GM12878 (cell line): ENCODE measurements at regions not wholly inside any gene's neighbourhood (a gene's known extent, or its start where the extent isn't known, plus 50 kb on each side); places are given as distances from the start of the nearest gene placed in this dataset.

Experiments used
- ATAC-seq: fragments of 200-7000 bp; cut with Tn5 transposase; 3 replicates; pipeline ENCODE4 v1.9.1; 2020; ENCODE audit warnings: mild to moderate bottlenecking, moderate library complexity
- BruUV-seq: library from RNA; stranded (reverse); fragments of 400-500 nt; replicated peaks from 2 replicates; lab custom pipeline; 2021; lab: Mats Ljungman, UMichigan
- CTCF ChIA-PET: fragments of 300-600 bp; sonication (Branson Sonifier 250); formaldehyde crosslinking; extraction: SDS; loops from one replicate; lab custom pipeline; 2021; ENCODE audit warnings: inconsistent platforms; lab: Yijun Ruan, JAX
- POLR2A ChIA-PET: fragments of 350-600 bp; formaldehyde crosslinking; extraction: SDS; loops from one replicate; lab custom pipeline; 2021; ENCODE audit warnings: inconsistent platforms; lab: Charles Lee
- RAD21 ChIA-PET: fragments of 300-600 bp; sonication (Branson Sonifier 250); formaldehyde crosslinking; loops from one replicate; lab custom pipeline; 2023; ENCODE audit warnings: antibody characterized with exemption; ENCODE audit not compliant: unreplicated experiment; lab: Charles Lee
- SMC1A ChIA-PET: fragments of 300-600 bp; sonication (Branson Sonifier 250); formaldehyde crosslinking; loops from one replicate; lab custom pipeline; 2023; ENCODE audit not compliant: unreplicated experiment, uncharacterized antibody; lab: Charles Lee
- DNase-seq: peaks from one replicate; pipeline ENCODE4 v3.0.0-alpha.2; 2011; ENCODE audit warnings: low read depth, low spot score
- FAIRE-seq: peaks from 3 replicates; lab custom pipeline; 2011; peaks lifted over from hg19 to GRCh38; lab: Jason Lieb, UNC
- H2AFZ ChIP-seq: 2 replicates; pipeline ENCODE4 v1.6.0; 2011; ENCODE audit warnings: low read depth, low read length, control low read depth; ENCODE audit not compliant: control insufficient read depth
- H3K27ac ChIP-seq: 2 replicates; pipeline ENCODE4 v1.5.1; 2011; ENCODE audit warnings: control low read depth; ENCODE audit not compliant: control insufficient read depth, insufficient read depth
- H3K27me3 ChIP-seq, 2 experiments: replicated peaks in 1 of 2; 2 replicates each; pipeline versions ENCODE4 v1.6.0 to v1.6.1; 2011; ENCODE audit warnings: low read length in 1 of 2; ENCODE audit not compliant: control insufficient read depth in 2 of 2, insufficient read depth in 2 of 2
- H3K36me3 ChIP-seq, 2 experiments: 2 replicates each; pipeline ENCODE4 v1.5.1; 2011; ENCODE audit warnings: low read length in 1 of 2; ENCODE audit not compliant: control insufficient read depth in 2 of 2, insufficient read depth in 2 of 2
- H3K4me1 ChIP-seq: 2 replicates; pipeline ENCODE4 v1.6.1; 2011; ENCODE audit warnings: mild to moderate bottlenecking, low read length, moderate library complexity, mixed read lengths; ENCODE audit not compliant: control insufficient read depth, insufficient read depth
- H3K4me2 ChIP-seq: 2 replicates; pipeline ENCODE4 v1.6.0; 2011; ENCODE audit warnings: control low read depth; ENCODE audit not compliant: control insufficient read depth, insufficient read depth
- H3K4me3 ChIP-seq: fragments of 200-600 bp; sonication (generic); 2 replicates; pipeline ENCODE4 v1.5.1; 2016
- H3K79me2 ChIP-seq: 2 replicates; pipeline ENCODE4 v1.6.0; 2011; ENCODE audit warnings: low read length; ENCODE audit not compliant: control insufficient read depth, insufficient read depth
- H3K9ac ChIP-seq: 2 replicates; pipeline ENCODE4 v1.8.0; 2011; ENCODE audit warnings: low read length, control low read depth, mixed read lengths; ENCODE audit not compliant: control insufficient read depth, insufficient read depth
- H3K9me3 ChIP-seq: replicated peaks from 3 replicates; pipeline ENCODE4 v1.5.1; 2011; ENCODE audit warnings: mild to moderate bottlenecking, low read length; ENCODE audit not compliant: control insufficient read depth, insufficient read depth
- H4K20me1 ChIP-seq: 2 replicates; pipeline ENCODE4 v1.6.0; 2011; ENCODE audit not compliant: control insufficient read depth, insufficient read depth
- CHD4 ChIP-seq: fragments of 200-600 bp; sonication (generic); IDR thresholded peaks from 2 replicates; pipeline ENCODE4 v1.6.1; 2016; ENCODE audit warnings: mild to moderate bottlenecking
- CREB1 ChIP-seq: IDR thresholded peaks from 2 replicates; pipeline ENCODE4 v1.6.1; 2012; ENCODE audit warnings: low read depth, mild to moderate bottlenecking, inconsistent platforms
- KAT2A ChIP-seq: conservative IDR thresholded peaks from 2 replicates; pipeline ENCODE4 v1.6.1; 2011; ENCODE audit warnings: low read depth, low read length; ENCODE audit not compliant: control insufficient read depth
- PAX8 ChIP-seq: fragments of 450-650 bp; IDR thresholded peaks from 2 replicates; pipeline ENCODE4 v1.6.1; 2017; ENCODE audit warnings: mild to moderate bottlenecking, moderate library complexity
- POLR2AphosphoS5 ChIP-seq: IDR thresholded peaks from 2 replicates; pipeline ENCODE4 v1.6.1; 2011; ENCODE audit warnings: mild to moderate bottlenecking, low read length, inconsistent platforms
- POU2F2 ChIP-seq: IDR thresholded peaks from 3 replicates; pipeline ENCODE4 v1.6.1; 2011; ENCODE audit warnings: low read depth, mild to moderate bottlenecking, low read length, borderline replicate concordance
- RAD51 ChIP-seq: fragments of 450-650 bp; IDR thresholded peaks from 2 replicates; pipeline ENCODE4 v1.6.1; 2016; ENCODE audit warnings: moderate library complexity, mild to moderate bottlenecking, inconsistent platforms
- RFX5 ChIP-seq: IDR thresholded peaks from 2 replicates; pipeline ENCODE4 v1.6.1; 2011; ENCODE audit warnings: low read depth, low read length, improper control_type of control experiment
- TAF1 ChIP-seq: IDR thresholded peaks from 2 replicates; pipeline ENCODE4 v1.6.1; 2011; ENCODE audit warnings: mild to moderate bottlenecking, low read depth, low read length, borderline replicate concordance
- TBL1XR1 ChIP-seq: IDR thresholded peaks from 2 replicates; pipeline ENCODE4 v1.6.1; 2012; ENCODE audit warnings: low read depth, low read length, improper control_type of control experiment
- YY1 ChIP-seq: IDR thresholded peaks from 2 replicates; pipeline ENCODE4 v1.6.1; 2011; ENCODE audit warnings: low read depth, mild to moderate bottlenecking, low read length
- ZNF207 ChIP-seq: fragments of 450-650 bp; IDR thresholded peaks from 2 replicates; pipeline ENCODE4 v1.6.1; 2014; ENCODE audit warnings: antibody characterized with exemption, mild to moderate bottlenecking, borderline replicate concordance
- ZNF274 ChIP-seq: IDR thresholded peaks from one replicate; pipeline ENCODE4 v1.8.0; 2011; ENCODE audit not compliant: insufficient read length, insufficient read depth
- ZNF687 ChIP-seq: fragments of 450-650 bp; IDR thresholded peaks from 2 replicates; pipeline ENCODE4 v1.6.1; 2017; ENCODE audit warnings: mild to moderate bottlenecking, moderate library complexity
- ZSCAN29 ChIP-seq: fragments of 450-650 bp; IDR thresholded peaks from 2 replicates; pipeline ENCODE4 v1.6.1; 2017; ENCODE audit warnings: mild to moderate bottlenecking, moderate library complexity
- in situ Hi-C: fragments of 300-500 bp; cut with MboI; formaldehyde crosslinking; loops from 9 replicates; pipeline ENCODE4 v1.14.3; 2018; ENCODE audit warnings: mixed read lengths
- intact Hi-C: fragments of 100-400 bp; cut with micrococcal nuclease; formaldehyde crosslinking; loops from one replicate; pipeline ENCODE4 v1.14.2; 2022; ENCODE audit not compliant: unreplicated experiment
- TF ChIP-seq, protein P1 (sequence below): fragments of 450-650 bp; IDR thresholded peaks from 2 replicates; pipeline ENCODE4 v1.6.1; 2018; ENCODE audit warnings: borderline replicate concordance, mild to moderate bottlenecking; ENCODE audit not compliant: partially characterized antibody
- TF ChIP-seq, protein P2 (sequence below): IDR thresholded peaks from 2 replicates; pipeline ENCODE4 v1.6.1; 2011; ENCODE audit warnings: low read depth, low read length, improper control_type of control experiment, borderline replicate concordance

DNA sequence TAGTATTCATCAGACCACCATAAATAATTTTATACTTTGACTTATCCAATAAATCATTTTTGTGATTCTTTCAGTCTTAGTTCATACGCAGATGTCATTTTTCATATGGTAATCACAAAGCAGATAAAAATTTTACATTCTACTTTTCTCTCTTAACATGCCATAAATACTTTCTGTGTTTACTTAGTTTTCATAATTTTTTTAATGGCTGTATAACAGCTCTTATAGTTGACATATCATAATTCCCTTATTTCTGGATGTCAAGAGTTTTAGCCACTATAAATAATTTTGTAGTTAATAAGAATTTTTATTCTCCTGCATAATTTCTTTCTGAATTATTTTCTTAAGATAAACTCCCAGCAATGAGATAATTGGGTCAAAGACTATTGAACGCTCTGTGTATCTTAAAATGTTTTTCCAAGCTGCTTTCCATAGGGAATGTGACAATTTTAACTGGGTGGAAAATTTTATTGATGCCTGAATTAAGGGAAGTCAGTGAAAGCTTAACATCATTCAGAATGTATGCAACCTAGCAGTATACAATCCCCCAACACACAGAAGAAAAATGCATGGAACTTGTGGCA, 702.7 kb downstream of the EPM2A start (continued):
- no peak for TF ChIP-seq ZNF274
- no peak for TF ChIP-seq ZSCAN29
- TF ChIP-seq, protein P1, sequence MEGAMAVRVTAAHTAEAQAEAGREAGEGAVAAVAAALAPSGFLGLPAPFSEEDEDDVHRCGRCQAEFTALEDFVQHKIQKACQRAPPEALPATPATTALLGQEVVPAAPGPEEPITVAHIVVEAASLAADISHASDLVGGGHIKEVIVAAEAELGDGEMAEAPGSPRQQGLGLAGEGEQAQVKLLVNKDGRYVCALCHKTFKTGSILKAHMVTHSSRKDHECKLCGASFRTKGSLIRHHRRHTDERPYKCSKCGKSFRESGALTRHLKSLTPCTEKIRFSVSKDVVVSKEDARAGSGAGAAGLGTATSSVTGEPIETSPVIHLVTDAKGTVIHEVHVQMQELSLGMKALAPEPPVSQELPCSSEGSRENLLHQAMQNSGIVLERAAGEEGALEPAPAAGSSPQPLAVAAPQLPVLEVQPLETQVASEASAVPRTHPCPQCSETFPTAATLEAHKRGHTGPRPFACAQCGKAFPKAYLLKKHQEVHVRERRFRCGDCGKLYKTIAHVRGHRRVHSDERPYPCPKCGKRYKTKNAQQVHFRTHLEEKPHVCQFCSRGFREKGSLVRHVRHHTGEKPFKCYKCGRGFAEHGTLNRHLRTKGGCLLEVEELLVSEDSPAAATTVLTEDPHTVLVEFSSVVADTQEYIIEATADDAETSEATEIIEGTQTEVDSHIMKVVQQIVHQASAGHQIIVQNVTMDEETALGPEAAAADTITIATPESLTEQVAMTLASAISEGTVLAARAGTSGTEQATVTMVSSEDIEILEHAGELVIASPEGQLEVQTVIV = no peak
- no peak for TF ChIP-seq CHD4
- TF ChIP-seq RAD51 = no peak
- no peak for TF ChIP-seq POLR2AphosphoS5
- no peak for TF ChIP-seq YY1

DNA sequence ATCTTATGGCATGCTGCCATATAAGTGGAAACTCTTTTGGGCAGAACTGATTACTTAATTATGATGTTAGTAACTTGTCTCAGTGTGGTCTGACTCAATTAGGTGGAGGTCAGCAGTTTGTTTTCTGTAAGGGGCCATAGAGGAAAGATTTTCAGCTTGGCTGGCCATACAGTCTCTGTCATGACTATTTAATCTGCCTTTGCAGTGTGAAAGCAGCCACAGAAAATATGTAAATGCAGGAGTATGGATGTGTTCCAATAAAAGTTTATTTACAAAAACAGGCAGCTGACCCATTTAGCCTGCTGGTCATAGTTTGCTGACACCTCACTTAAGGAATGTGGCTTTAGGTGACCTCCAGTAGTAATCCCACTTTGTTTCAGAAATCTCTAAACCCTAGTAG, 700.7 kb downstream of the EPM2A start:
- TF ChIP-seq CREB1 (no peak), RFX5 (no peak), TAF1 (no peak), PAX8 (no peak), KAT2A (no peak), ZNF687 (no peak), ZNF207 (no peak), TBL1XR1 (no peak), POLR2AphosphoS5 (no peak), POU2F2 (no peak)
- TF ChIP-seq, protein P2, sequence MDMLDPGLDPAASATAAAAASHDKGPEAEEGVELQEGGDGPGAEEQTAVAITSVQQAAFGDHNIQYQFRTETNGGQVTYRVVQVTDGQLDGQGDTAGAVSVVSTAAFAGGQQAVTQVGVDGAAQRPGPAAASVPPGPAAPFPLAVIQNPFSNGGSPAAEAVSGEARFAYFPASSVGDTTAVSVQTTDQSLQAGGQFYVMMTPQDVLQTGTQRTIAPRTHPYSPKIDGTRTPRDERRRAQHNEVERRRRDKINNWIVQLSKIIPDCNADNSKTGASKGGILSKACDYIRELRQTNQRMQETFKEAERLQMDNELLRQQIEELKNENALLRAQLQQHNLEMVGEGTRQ = no peak
- Histone ChIP-seq H3K36me3 (no peaks in the 10 kb centered on the region), H2AFZ (no peak overlapping the region), H3K27me3 (no peaks in the 10 kb centered on the region; a peak in 1 of 4 replicates), H3K4me1 (no peaks in the 10 kb centered on the region), H3K27ac (no peak overlapping the region), H3K79me2 (no peaks in the 10 kb centered on the region), H4K20me1 (no peaks in the 10 kb centered on the region), H3K4me2 (no peak overlapping the region), H3K9me3 (no peaks in the 10 kb centered on the region), H3K9ac (no peak overlapping the region), H3K4me3 (no peak overlapping the region)
- in situ Hi-C loops = loop anchor here (10.0 kb wide), 1 partner anchor 450 kb away; no protein-coding TSS in a partner anchor
- CTCF ChIA-PET = interaction anchor here (0.8 kb wide), 1 partner anchor 8 kb away, joined by 3 read pairs; no protein-coding TSS in a partner anchor
- POLR2A ChIA-PET = no interaction called here
- FAIRE-seq (no peak), ATAC-seq (no peak), DNase-seq (no peak)
- SMC1A ChIA-PET = no interaction called here
- intact Hi-C loops = no loop called here
- RAD21 ChIA-PET = no interaction called here
- BruUV-seq = no TSS peak
